HG03469 (cell line): ENCODE measurements at regions not wholly inside any gene's neighbourhood (a gene's known extent, or its start where the extent isn't known, plus 50 kb on each side); places are given as distances from the start of the nearest gene placed in this dataset.
A peak's percentile ranks its signal among the peaks of the same experiment; 100 is the strongest.
"Not testable (repeated sequence)": the region's sequence is repeated elsewhere in the genome, so short reads cannot be mapped to it uniquely, and the experiment has no call there.

Experiments used
- ATAC-seq: cut with Tn5 transposase; IDR thresholded peaks from one replicate; pipeline ENCODE4 v1.9.1; 2021; ENCODE audit warnings: mild to moderate bottlenecking, moderate library complexity, moderate number of reproducible peaks; ENCODE audit not compliant: unreplicated experiment

GRCh38 chr2:89537862-89538261, 846.4 kb downstream of the RPIA start:
- ATAC-seq = not testable (repeated sequence)

DNA sequence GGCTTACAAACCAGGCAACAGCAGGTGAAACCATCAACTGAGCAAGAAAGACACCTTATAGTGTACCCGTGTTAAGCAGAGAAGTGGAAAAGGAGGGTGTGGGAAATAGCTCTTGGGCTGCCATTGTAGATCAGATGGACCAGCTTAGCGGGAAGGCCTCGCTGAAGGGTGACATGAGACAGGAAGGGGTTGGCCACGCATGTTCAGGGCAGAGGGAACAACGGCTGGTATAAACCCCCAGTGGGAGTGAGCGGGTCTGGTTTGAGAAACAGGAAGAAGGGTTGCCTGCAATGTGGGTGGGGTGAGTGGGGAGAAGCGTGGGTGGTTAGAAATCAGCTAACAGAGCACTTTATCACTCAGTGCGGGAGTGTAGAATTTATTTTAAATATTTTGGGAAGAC, 852.6 kb downstream of the RPIA start:
- not testable (repeated sequence) for ATAC-seq

- not testable (repeated sequence) for ATAC-seq
Measured at GRCh38 chr2:89579154-89579553, 887.7 kb downstream of the RPIA start.

DNA sequence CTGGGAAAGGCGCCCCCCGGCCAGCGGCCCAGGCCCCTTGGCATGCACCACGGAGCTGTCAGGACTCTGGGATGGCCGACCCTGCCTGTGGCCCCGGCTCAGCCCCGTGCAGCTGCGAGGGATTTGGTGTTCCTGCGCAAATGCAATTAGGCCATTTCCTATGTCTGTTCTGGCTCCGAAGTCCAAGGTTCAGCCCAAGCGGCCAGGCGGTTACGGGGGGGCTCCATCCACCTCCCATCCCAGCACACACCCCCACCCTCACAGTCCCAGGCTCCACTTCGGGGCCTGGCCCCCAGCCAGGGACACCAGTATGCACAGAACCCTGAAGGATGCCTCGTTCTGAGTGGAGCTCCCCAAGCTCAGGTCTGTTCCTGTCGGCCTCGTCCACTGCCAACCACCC, 891.3 kb downstream of the RPIA start:
- not testable (repeated sequence) for ATAC-seq

- ATAC-seq = not testable (repeated sequence)
Measured at GRCh38 chr2:89584046-89584445, 892.6 kb downstream of the RPIA start.

GRCh38 chr2:89584868-89585557, 893.5 kb downstream of the RPIA start:
- not testable (repeated sequence) for ATAC-seq

DNA sequence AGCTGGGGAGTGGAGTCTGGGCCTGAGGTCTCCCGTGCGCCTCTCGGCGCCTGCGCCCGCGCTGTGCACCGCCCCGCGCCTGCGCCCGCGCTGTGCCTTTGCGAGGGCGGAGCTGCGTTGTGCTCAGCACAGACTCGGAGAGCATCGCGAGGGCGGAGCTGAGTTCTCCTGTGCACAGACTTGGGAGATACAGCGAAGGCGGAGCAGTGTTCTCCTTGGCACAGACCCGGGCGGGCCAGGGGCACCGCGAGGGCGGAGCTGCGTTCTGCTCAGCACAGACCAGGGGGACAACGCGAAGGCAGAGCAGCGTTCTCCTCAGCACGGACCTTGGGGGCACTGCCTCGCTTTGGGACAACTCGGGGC, 894.1 kb downstream of the RPIA start:
- peak; percentile 96 for ATAC-seq

GRCh38 chr2:89599843-89600242, 908.4 kb downstream of the RPIA start:
- ATAC-seq = not testable (repeated sequence)

- ATAC-seq = not testable (repeated sequence)
Measured at GRCh38 chr2:89606514-89606913, 915.0 kb downstream of the RPIA start.

DNA sequence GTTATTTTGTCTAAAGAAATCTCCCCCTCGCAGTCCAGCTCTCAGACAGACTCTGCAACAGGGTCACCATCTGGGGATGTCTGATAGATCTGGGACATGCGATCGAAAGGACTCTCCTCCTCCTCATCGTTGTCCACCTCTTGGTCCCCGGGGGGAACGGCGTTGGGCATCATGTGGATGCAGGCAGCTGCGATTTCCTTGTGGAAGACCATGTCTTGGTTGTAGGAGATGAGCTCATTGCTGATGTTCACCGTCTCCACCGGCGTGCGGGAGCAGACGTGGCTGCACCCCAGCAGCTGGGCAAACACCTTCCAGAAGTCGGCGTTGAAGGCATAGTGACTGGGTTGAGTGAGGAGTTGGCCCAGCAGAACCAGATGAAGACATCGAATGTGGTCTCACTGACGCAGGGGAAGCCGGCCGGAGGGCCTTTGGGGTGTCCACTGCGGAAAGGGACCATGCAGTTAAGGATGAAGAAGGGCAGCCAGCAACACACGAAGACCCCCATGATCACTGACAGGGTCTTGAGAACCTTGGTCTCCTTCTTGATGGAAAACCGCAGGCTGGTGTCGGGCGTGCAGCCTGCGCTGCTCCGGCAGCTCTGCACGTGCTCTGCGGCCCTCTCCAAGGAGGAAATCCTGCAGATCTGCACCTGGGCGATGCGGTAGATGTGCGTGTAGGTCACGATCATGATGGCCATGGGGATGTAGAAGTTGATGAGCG, 918.9 kb downstream of the RPIA start:
- ATAC-seq = not testable (repeated sequence)

DNA sequence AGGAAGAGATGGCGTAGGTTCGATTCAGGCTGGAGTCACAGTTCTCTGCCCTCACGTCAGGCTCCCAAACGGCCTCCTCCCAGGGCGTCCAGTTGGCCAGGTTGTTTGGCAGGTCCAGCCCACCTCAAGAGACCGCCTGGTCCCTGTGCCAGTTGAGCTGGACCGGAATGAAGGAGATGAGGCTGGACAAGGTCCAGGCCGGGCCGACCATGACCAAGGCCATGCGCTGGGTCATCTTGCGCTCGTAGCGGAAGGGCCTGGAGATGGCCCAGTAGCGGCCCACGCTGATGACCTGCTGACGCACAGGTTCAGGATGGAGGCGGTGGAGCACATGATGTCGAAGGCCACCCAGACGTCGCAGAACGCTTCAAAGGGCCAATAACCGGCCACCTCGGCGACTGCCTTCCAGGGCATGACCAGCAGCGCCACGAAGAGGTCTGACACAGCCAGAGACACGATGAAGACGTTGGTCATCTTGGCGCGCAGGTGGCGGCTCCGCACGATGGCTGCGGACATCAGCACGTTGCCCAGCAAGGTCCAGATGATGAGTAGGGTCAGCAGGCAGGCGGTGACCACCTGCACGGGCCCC, 919.5 kb downstream of the RPIA start:
- ATAC-seq = not testable (repeated sequence)

DNA sequence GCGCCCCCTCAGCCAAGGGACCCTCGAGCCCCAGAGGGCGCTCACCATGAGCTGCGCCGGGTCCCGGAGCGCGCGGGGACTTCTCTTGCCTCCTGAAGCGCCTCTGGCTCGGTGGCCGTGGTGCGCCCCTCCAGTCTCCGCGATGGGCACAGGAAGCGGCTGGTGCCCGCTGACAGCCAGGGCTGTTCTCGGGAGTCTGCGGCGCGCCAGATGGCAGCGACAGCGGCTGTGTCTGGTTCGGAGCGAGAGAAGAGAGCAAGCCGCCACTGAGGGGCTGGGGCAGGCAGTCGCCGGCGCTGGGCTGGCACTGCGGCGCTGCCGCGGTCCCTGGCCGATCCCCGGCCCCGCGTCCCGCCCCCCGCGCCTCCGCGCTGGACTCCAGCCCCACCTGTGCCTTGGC, 920.2 kb downstream of the RPIA start:
- ATAC-seq = not testable (repeated sequence)

DNA sequence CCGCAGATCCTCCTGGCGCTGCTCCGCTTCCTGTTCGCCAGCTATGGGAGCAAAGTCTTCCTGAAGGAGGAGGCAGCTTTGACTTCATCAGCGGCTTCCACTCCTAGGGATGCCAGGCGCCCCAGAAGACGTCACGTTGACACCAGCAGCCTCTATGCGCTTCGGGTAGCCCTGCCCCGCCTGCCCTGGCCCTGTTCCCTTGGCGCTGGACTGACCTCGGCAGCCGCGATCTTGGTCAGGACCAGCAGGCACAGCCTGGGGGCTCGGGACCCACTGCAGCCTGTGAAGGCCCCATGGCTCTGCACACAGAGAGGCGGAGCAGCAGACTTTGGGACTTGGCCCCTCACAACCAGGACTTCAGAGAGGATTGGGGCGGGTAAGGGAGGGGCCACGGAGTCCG, 957.8 kb downstream of the RPIA start:
- ATAC-seq = not testable (repeated sequence)

- not testable (repeated sequence) for ATAC-seq
Measured at GRCh38 chr2:89679254-89679653, 987.8 kb downstream of the RPIA start.
